ENCODE measurements at regions not wholly inside any gene's neighbourhood (a gene's known extent, or its start where the extent isn't known, plus 50 kb on each side); places are given as distances from the start of the nearest gene placed in this dataset.

- Histone ChIP-seq H3K36me3 (no peaks in the 10 kb centered on the region), H3K27ac (no peak overlapping the region), H3K27me3 (no peaks in the 10 kb centered on the region), H3K4me1 (no peaks in the 10 kb centered on the region), H3K4me3 (no peak overlapping the region), H3K9me3 (no peaks in the 10 kb centered on the region)
- intact Hi-C loops (cut with DNase I), result no loop called here
- 56 to 63% methylated on average over 3 of the region's 3 CpGs for WGBS, 2 donors
- DNase-seq, result no peak
- no peak for ATAC-seq
- TF ChIP-seq CTCF (IDR thresholded peaks at IDR 0.05), result no peak
Observed at GRCh38 chr4:180455226-180455625, 1788.0 kb upstream of the TENM3 start.

- H3K9me3 ChIP-seq, result no peaks in the 10 kb centered on the region
- intact Hi-C loops (cut with DNase I), result no loop called here
- no peaks in the 10 kb centered on the region for H3K27me3 ChIP-seq
- H3K36me3 ChIP-seq, result no peaks in the 10 kb centered on the region
- ATAC-seq (no peak), DNase-seq (no peak)
- no peak for TF ChIP-seq CTCF (IDR thresholded peaks at IDR 0.05)
- H3K27ac ChIP-seq, result no peak overlapping the region
- no peak overlapping the region for H3K4me3 ChIP-seq
- WGBS, 2 donors, result 88% methylated on average over 12 of the region's 12 CpGs
- H3K4me1 ChIP-seq, result no peaks in the 10 kb centered on the region
Observed at GRCh38 chr4:180456928-180457327, 1786.3 kb upstream of the TENM3 start.

- no peak for ATAC-seq
- H3K27ac ChIP-seq, result no peak overlapping the region
- no peaks in the 10 kb centered on the region for H3K36me3 ChIP-seq
- no peak for DNase-seq
- H3K4me3 ChIP-seq, result no peak overlapping the region
- H3K9me3 ChIP-seq, result no peaks in the 10 kb centered on the region
- H3K27me3 ChIP-seq, result no peaks in the 10 kb centered on the region
- 93 to 94% methylated on average over 6 of the region's 6 CpGs for WGBS, 2 donors
- H3K4me1 ChIP-seq, result no peaks in the 10 kb centered on the region
- no peak for TF ChIP-seq CTCF (IDR thresholded peaks at IDR 0.05)
- intact Hi-C loops (cut with DNase I), result no loop called here
Observed at GRCh38 chr4:180462116-180462515, 1781.1 kb upstream of the TENM3 start.

- no peak for DNase-seq
- intact Hi-C loops (cut with DNase I), result no loop called here
- TF ChIP-seq CTCF (IDR thresholded peaks at IDR 0.05), result no peak
- Histone ChIP-seq H3K4me1 (no peaks in the 10 kb centered on the region), H3K27me3 (no peaks in the 10 kb centered on the region), H3K9me3 (peaks cover 0 to 9% (median 0%) of the 10 kb centered on the region in 11 donors), H3K4me3 (no peak overlapping the region), H3K27ac (no peak overlapping the region), H3K36me3 (no peaks in the 10 kb centered on the region)
- 87% methylated on average over 3 of the region's 3 CpGs for WGBS, 2 donors
- no peak for ATAC-seq
Observed at GRCh38 chr4:180465364-180465763, 1777.8 kb upstream of the TENM3 start.

- DNase-seq (no peak), ATAC-seq (no peak)
- intact Hi-C loops (cut with DNase I), result no loop called here
- 21 to 25% methylated on average over 1 of the region's 1 CpG for WGBS, 2 donors
- Histone ChIP-seq H3K4me3 (no peak overlapping the region), H3K36me3 (no peaks in the 10 kb centered on the region), H3K27me3 (no peaks in the 10 kb centered on the region), H3K27ac (no peak overlapping the region), H3K4me1 (no peaks in the 10 kb centered on the region), H3K9me3 (no peaks in the 10 kb centered on the region)
- TF ChIP-seq CTCF (IDR thresholded peaks at IDR 0.05), result no peak
Observed at GRCh38 chr4:180483036-180483435, 1760.2 kb upstream of the TENM3 start.
